ENCODE measurements at regions not wholly inside any gene's neighbourhood (a gene's known extent, or its start where the extent isn't known, plus 50 kb on each side); places are given as distances from the start of the nearest gene placed in this dataset.

DNA sequence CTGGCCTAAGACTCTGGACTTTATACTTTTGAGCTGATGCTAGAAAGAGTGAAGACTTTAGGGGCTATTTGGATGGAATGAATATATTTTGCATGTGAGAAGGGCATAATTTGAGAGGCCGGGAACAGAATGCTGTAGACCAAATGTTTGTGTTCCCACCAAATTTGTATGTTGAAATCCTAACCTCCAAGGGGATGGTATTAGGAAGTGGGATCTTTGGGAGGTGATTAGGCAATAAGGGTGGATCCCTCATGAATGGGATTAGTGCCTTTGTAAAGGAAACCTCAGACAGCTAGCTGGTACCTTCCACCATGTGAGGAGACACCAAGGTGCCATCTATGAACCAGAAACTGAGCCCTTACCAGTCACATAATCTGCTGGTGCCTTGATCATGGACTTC, 165.1 kb upstream of the S1PR3 start:
- no peak for DNase-seq (ENCODE audit: low read depth)
- H3K4me3 ChIP-seq (ENCODE audit: low read depth, low read length): no peak overlapping the region
- TF ChIP-seq, protein P1, sequence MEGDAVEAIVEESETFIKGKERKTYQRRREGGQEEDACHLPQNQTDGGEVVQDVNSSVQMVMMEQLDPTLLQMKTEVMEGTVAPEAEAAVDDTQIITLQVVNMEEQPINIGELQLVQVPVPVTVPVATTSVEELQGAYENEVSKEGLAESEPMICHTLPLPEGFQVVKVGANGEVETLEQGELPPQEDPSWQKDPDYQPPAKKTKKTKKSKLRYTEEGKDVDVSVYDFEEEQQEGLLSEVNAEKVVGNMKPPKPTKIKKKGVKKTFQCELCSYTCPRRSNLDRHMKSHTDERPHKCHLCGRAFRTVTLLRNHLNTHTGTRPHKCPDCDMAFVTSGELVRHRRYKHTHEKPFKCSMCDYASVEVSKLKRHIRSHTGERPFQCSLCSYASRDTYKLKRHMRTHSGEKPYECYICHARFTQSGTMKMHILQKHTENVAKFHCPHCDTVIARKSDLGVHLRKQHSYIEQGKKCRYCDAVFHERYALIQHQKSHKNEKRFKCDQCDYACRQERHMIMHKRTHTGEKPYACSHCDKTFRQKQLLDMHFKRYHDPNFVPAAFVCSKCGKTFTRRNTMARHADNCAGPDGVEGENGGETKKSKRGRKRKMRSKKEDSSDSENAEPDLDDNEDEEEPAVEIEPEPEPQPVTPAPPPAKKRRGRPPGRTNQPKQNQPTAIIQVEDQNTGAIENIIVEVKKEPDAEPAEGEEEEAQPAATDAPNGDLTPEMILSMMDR (IDR thresholded peaks at IDR 0.05; ENCODE audit: low read depth, low read length, missing control alignments): no peak

DNA sequence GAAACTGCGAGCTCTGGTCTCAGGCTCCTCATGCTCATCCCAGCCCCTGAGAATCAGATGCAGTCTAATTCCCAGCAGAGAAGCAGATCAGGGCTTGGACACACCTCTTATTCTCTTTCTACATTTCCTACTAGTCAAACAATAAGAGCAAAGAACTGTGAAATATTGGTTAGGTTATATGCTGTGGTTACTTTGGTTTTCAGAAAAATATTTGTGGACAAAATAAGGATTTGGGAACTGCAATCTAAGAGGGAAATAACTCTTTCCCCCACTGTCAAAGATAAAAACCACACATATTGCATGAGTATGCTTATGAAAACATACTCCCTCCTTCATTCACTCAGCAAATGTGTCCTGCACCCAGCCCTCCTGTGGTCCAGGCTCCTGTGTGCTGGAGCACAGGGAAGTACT, 164.5 kb upstream of the S1PR3 start:
- TF ChIP-seq, protein P1 (IDR thresholded peaks at IDR 0.05; ENCODE audit: low read depth, low read length, missing control alignments): no peak
- DNase-seq (ENCODE audit: low read depth): no peak

DNA sequence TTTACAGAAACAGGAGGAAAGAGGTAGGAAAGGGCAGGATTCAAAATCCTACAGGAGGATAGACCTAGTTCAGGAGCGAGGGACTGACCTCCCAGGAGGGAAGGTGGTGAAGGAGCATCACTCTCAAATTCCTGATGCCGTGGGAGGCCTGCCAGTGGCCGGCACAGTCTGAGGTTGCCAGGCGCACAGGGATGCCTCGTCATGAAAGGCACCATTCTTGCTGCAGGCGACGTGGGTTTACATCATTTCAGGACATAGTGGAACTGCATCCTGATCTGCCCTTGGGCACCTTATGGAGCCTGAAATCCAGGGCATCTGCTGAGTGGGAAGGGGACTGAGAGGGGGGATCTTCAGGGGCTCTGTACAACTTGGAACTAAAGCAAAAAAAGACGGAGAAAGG, 163.2 kb upstream of the S1PR3 start:
- no peak overlapping the region for H3K4me3 ChIP-seq (ENCODE audit: low read depth, low read length)
- TF ChIP-seq, protein P1 (IDR thresholded peaks at IDR 0.05; ENCODE audit: low read depth, low read length, missing control alignments): no peak
- no peak for DNase-seq (ENCODE audit: low read depth)

More for the DNA sequence above, 164.5 kb upstream of the S1PR3 start:
- no peak overlapping the region for H3K4me3 ChIP-seq (ENCODE audit: low read depth, low read length)

DNA sequence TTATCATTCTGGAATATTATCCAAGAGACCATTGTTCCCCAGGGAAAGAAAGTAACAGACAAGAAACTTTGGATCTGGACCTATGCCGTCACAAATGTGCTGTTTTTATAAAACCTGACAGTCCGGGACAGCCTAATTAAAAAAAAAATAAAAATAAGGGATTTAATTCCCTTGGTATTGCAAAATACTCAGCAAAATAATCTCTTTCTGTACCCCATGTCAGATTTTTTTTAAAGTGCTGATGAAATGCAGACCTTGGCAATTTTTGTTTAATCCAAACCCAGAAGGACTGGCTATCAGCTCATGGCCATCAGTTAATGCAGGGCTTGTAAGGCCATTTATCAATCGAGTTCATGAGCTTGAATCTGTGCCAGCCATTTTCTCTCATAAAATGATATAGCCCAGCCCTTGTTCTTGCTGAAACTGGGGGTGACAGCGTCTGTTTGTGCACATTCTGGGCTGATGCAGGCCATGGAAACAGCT, 162.7 kb upstream of the S1PR3 start:
- H3K4me3 ChIP-seq (ENCODE audit: low read depth, low read length): no peak overlapping the region
- DNase-seq (ENCODE audit: low read depth): no peak
- TF ChIP-seq, protein P1 (IDR thresholded peaks at IDR 0.05; ENCODE audit: low read depth, low read length, missing control alignments): no peak

DNA sequence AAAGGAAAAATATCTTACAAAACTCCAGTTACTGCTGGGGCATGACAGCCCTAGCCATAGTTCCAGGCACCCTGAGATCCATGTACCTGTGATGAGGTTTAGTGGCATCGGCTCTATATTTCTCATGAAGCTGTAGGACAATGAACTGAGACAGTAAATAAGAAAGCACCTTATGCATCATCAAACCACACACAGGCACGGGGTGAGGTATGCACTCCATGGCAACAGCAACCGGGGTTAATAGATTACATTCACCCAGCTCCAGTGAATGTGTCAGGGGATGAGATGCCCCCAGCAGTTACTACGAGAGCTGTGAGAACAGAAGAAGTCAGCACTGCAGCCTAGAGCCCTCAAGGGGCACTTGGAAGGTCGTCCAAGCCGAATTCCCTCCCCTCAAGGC, 162.0 kb upstream of the S1PR3 start:
- TF ChIP-seq, protein P1 (IDR thresholded peaks at IDR 0.05; ENCODE audit: low read depth, low read length, missing control alignments): no peak
- no peak for DNase-seq (ENCODE audit: low read depth)

DNA sequence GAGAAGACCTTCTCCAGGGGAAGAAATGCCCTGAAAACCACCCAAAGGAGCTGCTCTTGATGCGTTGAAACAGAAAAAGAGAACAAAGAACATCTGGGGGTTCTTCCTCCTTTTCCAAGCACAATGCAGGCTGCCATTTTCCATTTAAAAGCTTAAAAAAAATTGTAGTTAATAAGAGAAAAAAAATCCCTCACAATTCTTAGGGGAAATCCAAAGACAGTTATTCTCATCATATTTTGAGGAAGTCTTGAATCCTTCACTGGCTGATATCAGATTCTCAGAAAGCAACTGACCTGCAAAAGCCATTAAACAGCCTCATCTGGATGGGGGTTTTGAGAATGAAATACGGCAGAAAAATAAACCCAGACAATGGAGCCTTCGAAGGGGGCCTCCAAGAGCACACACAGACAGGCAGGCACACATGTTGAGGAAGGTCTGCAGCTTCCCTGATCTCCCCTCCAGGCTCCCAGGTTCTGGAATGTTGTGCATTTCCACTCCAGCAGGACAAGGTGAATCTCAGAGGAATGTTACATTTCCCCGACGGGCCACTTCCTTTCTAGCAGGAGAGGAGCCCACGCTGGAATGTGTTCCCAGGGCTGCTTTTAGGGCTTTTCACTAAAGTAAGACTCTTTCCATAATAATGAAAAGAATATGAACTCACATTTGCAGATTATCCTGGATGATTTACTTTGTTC, 159.4 kb upstream of the S1PR3 start:
- DNase-seq (ENCODE audit: low read depth): no peak
- TF ChIP-seq, protein P1 (IDR thresholded peaks at IDR 0.05; ENCODE audit: low read depth, low read length, missing control alignments): no peak
- H3K4me3 ChIP-seq (ENCODE audit: low read depth, low read length): no peak overlapping the region

More for the DNA sequence above, 162.0 kb upstream of the S1PR3 start:
- no peak overlapping the region for H3K4me3 ChIP-seq (ENCODE audit: low read depth, low read length)

DNA sequence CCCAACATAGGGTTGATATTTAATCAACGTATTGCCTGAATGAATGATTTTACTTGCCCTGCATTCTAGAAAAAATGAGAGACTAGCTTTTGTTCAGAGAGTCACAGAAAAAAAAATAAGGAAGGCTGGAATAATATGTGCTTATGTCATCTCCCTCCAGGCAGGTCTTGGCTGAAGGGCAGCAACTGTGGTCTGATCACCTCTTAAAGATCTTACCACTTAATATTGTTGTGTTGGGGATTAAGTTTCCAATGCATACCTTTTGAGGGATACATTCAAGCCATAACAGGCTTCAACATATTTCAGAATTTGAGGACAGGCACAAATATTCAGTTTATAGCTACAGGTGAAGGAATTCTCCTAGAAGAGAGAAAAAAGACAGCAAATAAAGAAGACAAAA, 157.3 kb upstream of the S1PR3 start:
- no peak overlapping the region for H3K4me3 ChIP-seq (ENCODE audit: low read depth, low read length)
- no peak for DNase-seq (ENCODE audit: low read depth)
- TF ChIP-seq, protein P1 (IDR thresholded peaks at IDR 0.05; ENCODE audit: low read depth, low read length, missing control alignments): no peak
